ENCODE measurements at regions not wholly inside any gene's neighbourhood (a gene's known extent, or its start where the extent isn't known, plus 50 kb on each side); places are given as distances from the start of the nearest gene placed in this dataset.
"Not testable (repeated sequence)": the region's sequence is repeated elsewhere in the genome, so short reads cannot be mapped to it uniquely, and the experiment has no call there.

GRCh38 chr1:114260805-114261484, 107.3 kb upstream of the SYT6 start:
- no peak for DNase-seq

- no peak for DNase-seq
Observed at GRCh38 chr1:114259511-114260160, 106.0 kb upstream of the SYT6 start.

GRCh38 chr1:114258633-114259032, 105.0 kb upstream of the SYT6 start:
- no peak for DNase-seq

- DNase-seq: no peak
Observed at GRCh38 chr1:114258074-114258473, 104.4 kb upstream of the SYT6 start.

GRCh38 chr1:114257554-114257953, 103.9 kb upstream of the SYT6 start:
- DNase-seq: no peak

GRCh38 chr1:114253900-114254299, 100.2 kb upstream of the SYT6 start:
- no peak for DNase-seq

GRCh38 chr1:114251573-114251939, 97.9 kb upstream of the SYT6 start:
- DNase-seq: no peak

- no peak for DNase-seq
Observed at GRCh38 chr1:114250683-114251572, 97.3 kb upstream of the SYT6 start.

- DNase-seq: no peak
Observed at GRCh38 chr1:114249691-114250090, 96.0 kb upstream of the SYT6 start.

GRCh38 chr1:114248162-114248561, 94.5 kb upstream of the SYT6 start:
- no peak for DNase-seq

- DNase-seq: not testable (repeated sequence)
Observed at GRCh38 chr1:114242531-114243210, 89.0 kb upstream of the SYT6 start.

GRCh38 chr1:114238053-114238452, 84.4 kb upstream of the SYT6 start:
- DNase-seq: no peak

- DNase-seq: no peak
Observed at GRCh38 chr1:114236517-114236916, 82.8 kb upstream of the SYT6 start.

GRCh38 chr1:114235960-114236359, 82.3 kb upstream of the SYT6 start:
- no peak for DNase-seq

GRCh38 chr1:114235281-114235680, 81.6 kb upstream of the SYT6 start:
- no peak for DNase-seq

- no peak for DNase-seq
Observed at GRCh38 chr1:114234408-114235124, 80.9 kb upstream of the SYT6 start.

GRCh38 chr1:114232691-114233090, 79.0 kb upstream of the SYT6 start:
- DNase-seq: no peak

- no peak for DNase-seq
Observed at GRCh38 chr1:114231301-114231700, 77.6 kb upstream of the SYT6 start.

- no peak for DNase-seq
Observed at GRCh38 chr1:114229368-114229767, 75.7 kb upstream of the SYT6 start.

- DNase-seq: no peak
Observed at GRCh38 chr1:114227059-114227458, 73.4 kb upstream of the SYT6 start.

GRCh38 chr1:114224196-114224907, 70.7 kb upstream of the SYT6 start:
- DNase-seq: no peak

GRCh38 chr1:114222920-114223319, 69.3 kb upstream of the SYT6 start:
- no peak for DNase-seq

Data from activated CD4-positive, CD25-positive, alpha-beta regulatory T cell treated with anti-CD3 and anti-CD28 coated beads, Interleukin-2, amount 50 U/mL, for 72 hours (primary cell).